K562 (cell line): ENCODE measurements at regions not wholly inside any gene's neighbourhood (a gene's known extent, or its start where the extent isn't known, plus 50 kb on each side); places are given as distances from the start of the nearest gene placed in this dataset.

Experiments
- ATAC-seq: fragments of 200-7000 bp; cut with Tn5 transposase; 3 replicates; pipeline ENCODE4 v1.9.1; 2020; ENCODE audit warnings: moderate library complexity
- BruUV-seq: library from RNA; stranded (reverse); fragments of 400-500 nt; replicated peaks from 2 replicates; lab custom pipeline; 2021; lab: Mats Ljungman, UMichigan
- CTCF ChIA-PET: fragments of 300-600 bp; formaldehyde crosslinking; extraction: SDS; loops from one replicate; lab custom pipeline; 2021; ENCODE audit warnings: low intra/inter-chr PET ratio; lab: Yijun Ruan, JAX
- POLR2A ChIA-PET: fragments of 300-600, 350-650 bp; sonication (Branson Sonifier 250); formaldehyde crosslinking; extraction: SDS; loops from one replicate; lab custom pipeline; 2021; ENCODE audit warnings: antibody characterized with exemption, inconsistent platforms; lab: Yijun Ruan, JAX
- DNase-seq, 4 experiments: peaks; one replicate each; pipeline versions ENCODE4 v3.0.0 to v3.0.0-alpha.2; 2011 to 2018; ENCODE audit warnings: low spot score in 3 of 4, mixed read lengths in 3 of 4; ENCODE audit errors: extremely low read depth in 1 of 4
- FAIRE-seq: peaks from 2 replicates; lab custom pipeline; 2011; peaks lifted over from hg19 to GRCh38; lab: Jason Lieb, UNC
- H2AFZ ChIP-seq: 2 replicates; pipeline ENCODE4 v1.6.0; 2011; ENCODE audit warnings: low read depth, low read length, control low read depth, inconsistent platforms
- H3K27ac ChIP-seq: fragments of 200-600 bp; 3 replicates; pipeline ENCODE4 v1.8.0; 2011; ENCODE audit warnings: low read depth, mild to moderate bottlenecking, control low read depth, inconsistent platforms, low read length, moderate library complexity, mixed read lengths; ENCODE audit errors: extremely low read depth
- H3K27me3 ChIP-seq, 2 experiments: fragments of 300-600 bp in 1 of 2; 2 replicates in 1 of 2; 3 replicates in 1 of 2; pipeline versions ENCODE4 v1.6.0 to v1.8.0; 2011; ENCODE audit warnings: inconsistent platforms in 2 of 2, low read length in 2 of 2, mild to moderate bottlenecking in 1 of 2, mixed read lengths in 1 of 2, moderate library complexity in 1 of 2; ENCODE audit not compliant: control insufficient read depth in 2 of 2, insufficient read depth in 2 of 2
- H3K36me3 ChIP-seq: fragments of 300-600 bp; 3 replicates; pipeline ENCODE4 v1.8.0; 2011; ENCODE audit warnings: mild to moderate bottlenecking, low read length, inconsistent platforms; ENCODE audit not compliant: control insufficient read depth, insufficient read depth
- H3K4me1 ChIP-seq, 2 experiments: fragments of 200-600 bp in 1 of 2; replicated peaks in 1 of 2; 2 replicates in 1 of 2; 3 replicates in 1 of 2; pipeline versions ENCODE4 v1.5.1 to v1.8.0; 2011; ENCODE audit warnings: inconsistent platforms in 2 of 2, low read length in 2 of 2, mild to moderate bottlenecking in 1 of 2, mixed read lengths in 1 of 2, moderate library complexity in 1 of 2; ENCODE audit not compliant: control insufficient read depth in 2 of 2, insufficient read depth in 2 of 2
- H3K4me2 ChIP-seq: 2 replicates; pipeline ENCODE4 v1.6.1; 2011; ENCODE audit warnings: low read length, control low read depth, inconsistent platforms, mixed read lengths; ENCODE audit not compliant: insufficient read depth
- H3K4me3 ChIP-seq: fragments of 200-600 bp; sonication (generic), shearing (Covaris generic); 2 replicates; pipeline ENCODE4 v1.5.1; 2016; ENCODE audit warnings: control low read depth, inconsistent platforms
- H3K79me2 ChIP-seq: fragments of 200-600 bp; 3 replicates; pipeline ENCODE4 v1.8.0; 2011; ENCODE audit warnings: low read length, inconsistent platforms; ENCODE audit not compliant: control insufficient read depth, insufficient read depth
- H3K9ac ChIP-seq, 2 experiments: 2 replicates each; pipeline versions ENCODE4 v1.6.0 to v1.6.1; 2011; ENCODE audit warnings: low read depth in 2 of 2, low read length in 2 of 2, control low read depth in 1 of 2, inconsistent platforms in 1 of 2, mild to moderate bottlenecking in 1 of 2, mixed read lengths in 1 of 2; ENCODE audit not compliant: insufficient read depth in 1 of 2
- H3K9me1 ChIP-seq: one replicate; pipeline ENCODE4 v1.6.0; 2011; ENCODE audit warnings: inconsistent platforms, mild to moderate bottlenecking, low read length, moderate library complexity; ENCODE audit not compliant: control insufficient read depth, insufficient read depth
- H3K9me3 ChIP-seq: replicated peaks from 2 replicates; pipeline ENCODE4 v1.5.1; 2011; ENCODE audit warnings: low read depth, low read length, inconsistent platforms; ENCODE audit not compliant: control insufficient read depth, insufficient read depth
- H4K20me1 ChIP-seq: replicated peaks from 2 replicates; pipeline ENCODE4 v1.6.1; 2011; ENCODE audit warnings: low read length, inconsistent platforms, mixed read lengths; ENCODE audit not compliant: control insufficient read depth, insufficient read depth
- BHLHE40 ChIP-seq: IDR thresholded peaks from 2 replicates; pipeline ENCODE4 v1.6.1; 2011; ENCODE audit warnings: low read length, improper control_type of control experiment
- CBFB ChIP-seq: sonication (generic); formaldehyde crosslinking; IDR thresholded peaks from 2 replicates; pipeline ENCODE4 v1.4.0; 2020; ENCODE audit warnings: mild to moderate bottlenecking, missing genetic modification reagents
- FOSL1 ChIP-seq: fragments of 200-800 bp; sonication (Bioruptor generic); conservative IDR thresholded peaks from 2 replicates; pipeline ENCODE4 v1.6.1; 2016; ENCODE audit warnings: missing genetic modification characterization, missing compliant biosample characterization
- FOXJ3 ChIP-seq: sonication (generic); formaldehyde crosslinking; IDR thresholded peaks from 2 replicates; pipeline ENCODE4 v1.4.0; 2020; ENCODE audit warnings: mild to moderate bottlenecking, missing genetic modification reagents
- HDAC1 ChIP-seq, 2 experiments: fragments of 450-650 bp; IDR thresholded peaks; 2 replicates each; pipeline ENCODE4 v1.6.1; 2016 to 2017; ENCODE audit warnings: inconsistent platforms in 1 of 2, mild to moderate bottlenecking in 1 of 2, moderate library complexity in 1 of 2
- IRF9 ChIP-seq: fragments of 450-650 bp; IDR thresholded peaks from 2 replicates; pipeline ENCODE4 v1.6.1; 2016; ENCODE audit warnings: missing biosample characterization, missing genetic modification characterization
- MED1 ChIP-seq: sonication (generic); formaldehyde crosslinking; IDR thresholded peaks from 2 replicates; pipeline ENCODE4 v1.8.1; 2023; ENCODE audit warnings: missing genetic modification reagents, borderline replicate concordance
- MEF2A ChIP-seq: IDR thresholded peaks from 2 replicates; pipeline ENCODE4 v1.6.1; 2011; ENCODE audit warnings: low read depth, mild to moderate bottlenecking, low read length, moderate library complexity; ENCODE audit not compliant: control insufficient read depth
- MXI1 ChIP-seq: IDR thresholded peaks from 2 replicates; pipeline ENCODE4 v1.6.1; 2011; ENCODE audit warnings: low read depth, mild to moderate bottlenecking, improper control_type of control experiment, low read length
- POU5F1 ChIP-seq: fragments of 150-350 bp; IDR thresholded peaks from 2 replicates; pipeline ENCODE4 v1.6.1; 2014; ENCODE audit warnings: borderline replicate concordance, low read length, low read depth, mild to moderate bottlenecking; ENCODE audit not compliant: partially characterized antibody
- RERE ChIP-seq: sonication (generic); formaldehyde crosslinking; IDR thresholded peaks from 2 replicates; pipeline ENCODE4 v1.8.0; 2023; ENCODE audit warnings: missing genetic modification reagents, mild to moderate bottlenecking, borderline replicate concordance
- SMAD3 ChIP-seq: fragments of 450-650 bp; formaldehyde crosslinking; conservative IDR thresholded peaks from 2 replicates; pipeline ENCODE4 v1.4.0; 2020; ENCODE audit warnings: mild to moderate bottlenecking
- ZMIZ1 ChIP-seq, 2 experiments: fragments of 150-350 bp in 1 of 2; IDR thresholded peaks; 2 replicates each; pipeline ENCODE4 v1.6.1; 2012 to 2016; ENCODE audit warnings: low read depth in 2 of 2, low read length in 2 of 2, mild to moderate bottlenecking in 1 of 2, moderate library complexity in 1 of 2
- ZNF3 ChIP-seq: fragments of 250-450 bp; sonication (Bioruptor Pico); IDR thresholded peaks from 2 replicates; pipeline ENCODE4 v1.5.0; 2021; ENCODE audit warnings: mild to moderate bottlenecking, moderate library complexity
- WGBS: fragments of 100-300 bp; shearing (Covaris generic); methylation state at CpG from one replicate; pipeline ENCODE4 v1.1.6; 2016; ENCODE audit warnings: low coverage, mixed read lengths; ENCODE audit not compliant: insufficient coverage; ENCODE audit errors: missing lambda C conversion rate; 5-methylcytosine and 5-hydroxymethylcytosine counted together
- in situ Hi-C: fragments of 300-500 bp; cut with MboI; formaldehyde crosslinking; loops from 4 replicates; pipeline ENCODE4 v1.15.0; 2018; ENCODE audit warnings: inconsistent platforms, mixed read lengths
- intact Hi-C: fragments of 100-400 bp; cut with micrococcal nuclease; formaldehyde crosslinking; loops from 2 replicates; pipeline ENCODE4 v1.14.2; 2022

GRCh38 chr11:44467931-44468330 is 97.5 kb upstream of the CD82 start:
- H3K4me2 ChIP-seq = no peak overlapping the region
- no TSS peak for BruUV-seq
- no peak overlapping the region for H2AFZ ChIP-seq
- H3K36me3 ChIP-seq = no peaks in the 10 kb centered on the region
- WGBS = 2% methylated on average over 5 of the region's 5 CpGs
- POLR2A ChIA-PET = interaction anchor here (0.5 kb wide), 1 partner anchor 791 kb away, joined by 3 read pairs; no protein-coding TSS in a partner anchor
- no peak for ATAC-seq
- peaks cover 8 to 46% of the 10 kb centered on the region in 2 experiments for H3K27me3 ChIP-seq
- H3K9me3 ChIP-seq = peaks cover 4% of the 10 kb centered on the region
- H3K79me2 ChIP-seq = no peaks in the 10 kb centered on the region
- DNase-seq = no peak
- intact Hi-C loops = no loop called here
- H4K20me1 ChIP-seq = no peaks in the 10 kb centered on the region
- no peak overlapping the region for H3K27ac ChIP-seq
- FAIRE-seq = no peak
- in situ Hi-C loops = no loop called here
- no peak overlapping the region for H3K9ac ChIP-seq
- H3K4me1 ChIP-seq = no peaks in the 10 kb centered on the region
- CTCF ChIA-PET = no interaction called here
- H3K4me3 ChIP-seq = no peak overlapping the region
- no peaks in the 10 kb centered on the region for H3K9me1 ChIP-seq
- TF ChIP-seq BHLHE40 (no peak), MXI1 (no peak), MED1 (CRISPR knock-in tag) (no peak), POU5F1 (no peak), RERE (CRISPR knock-in tag) (no peak), SMAD3 (CRISPR knock-in tag) (no peak), IRF9 (tag) (no peak), HDAC1 (IDR thresholded peaks at IDR 0.05) (no peak), FOXJ3 (no peak), FOSL1 (tag) (no peak), CBFB (no peak), ZMIZ1 (IDR thresholded peaks at IDR 0.05; ENCODE audit: low read depth in 2 of 2, low read length in 2 of 2) (no peak), ZNF3 (CRISPR knock-in tag) (no peak), MEF2A (no peak)
